Body of pancreas (tissue), 4 donors: ENCODE measurements at regions not wholly inside any gene's neighbourhood (a gene's known extent, or its start where the extent isn't known, plus 50 kb on each side); places are given as distances from the start of the nearest gene placed in this dataset.
"Not testable (repeated sequence)": the region's sequence is repeated elsewhere in the genome, so short reads cannot be mapped to it uniquely, and the experiment has no call there.

Experiments
- ATAC-seq: fragments of 150-250 bp; one replicate; pipeline ENCODE4 v1.9.1; 2016
- DNase-seq, 4 donors: peaks; one replicate each; pipeline ENCODE4 v3.0.0-alpha.2; 2019
- H3K27ac ChIP-seq, 4 donors: fragments of 200-600 bp; sonication (generic); 1 replicate in 3 of 4; 2 replicates in 1 of 4; pipeline versions ENCODE4 v1.5.1 to v1.6.1; 2016 to 2019; ENCODE audit warnings: mild to moderate bottlenecking in 1 of 4, mixed read lengths in 1 of 4, moderate library complexity in 1 of 4
- H3K27me3 ChIP-seq, 2 donors: fragments of 200-600 bp; sonication (generic); one replicate each; pipeline ENCODE4 v1.6.0; 2016; ENCODE audit warnings: mild to moderate bottlenecking in 1 of 2
- H3K36me3 ChIP-seq, 2 donors: fragments of 200-600 bp; sonication (generic); replicated peaks in 1 of 2; 2 replicates each; pipeline ENCODE4 v1.5.1; 2016; ENCODE audit warnings: low read depth in 2 of 2; ENCODE audit not compliant: insufficient read depth in 1 of 2
- H3K4me1 ChIP-seq: fragments of 200-600 bp; sonication (generic); one replicate; pipeline ENCODE4 v1.6.0; 2016
- H3K4me3 ChIP-seq, 2 donors: fragments of 200-600 bp; sonication (generic); 1 replicate in 1 of 2; 2 replicates in 1 of 2; pipeline ENCODE4 v1.5.1; 2016 to 2019
- H3K9me3 ChIP-seq, 3 donors: fragments of 200-600 bp; sonication (generic); 1 replicate in 2 of 3; 2 replicates in 1 of 3; pipeline ENCODE4 v1.5.1; 2016
- CTCF ChIP-seq, 7 experiments: fragments of 450-650 bp in 4 of 7; fragments of 200-600 bp in 3 of 7; sonication (generic) in 3 of 7; IDR thresholded peaks; one replicate each; pipeline ENCODE4 v1.5.1; 2016 to 2019; ENCODE audit warnings: antibody characterized with exemption in 7 of 7
- POLR2A ChIP-seq, 3 donors: fragments of 450-650 bp; IDR thresholded peaks; one replicate each; pipeline ENCODE4 v1.6.1; 2016; ENCODE audit warnings: antibody characterized with exemption in 3 of 3, mild to moderate bottlenecking in 2 of 3
- WGBS, 2 donors: methylation state at CpG; one replicate each; pipeline ENCODE4 v1.1.5; 2017; 5-methylcytosine and 5-hydroxymethylcytosine counted together
- intact Hi-C: fragments of 100-400 bp; cut with DNase I; formaldehyde crosslinking; loops from one replicate; pipeline ENCODE4 v1.15.1; 2023

- Histone ChIP-seq H3K4me1 (no peaks in the 10 kb centered on the region), H3K4me3 (no peak overlapping the region), H3K36me3 (no peaks in the 10 kb centered on the region), H3K27me3 (no peaks in the 10 kb centered on the region), H3K9me3 (no peaks in the 10 kb centered on the region), H3K27ac (no peak overlapping the region)
- WGBS, 2 donors = 72 to 76% methylated on average over 5 of the region's 5 CpGs
- DNase-seq (no peak), ATAC-seq (no peak)
- TF ChIP-seq CTCF (IDR thresholded peaks at IDR 0.05) = no peak
- TF ChIP-seq POLR2A (IDR thresholded peaks at IDR 0.05) = no peak
- intact Hi-C loops = no loop called here
These were observed 384.8 kb downstream of the PRELID2 start for GRCh38 chr5:145450286-145450885.

GRCh38 chr5:145449794-145450193 is 385.3 kb downstream of the PRELID2 start:
- WGBS, 2 donors = 70 to 77% methylated on average over 4 of the region's 4 CpGs
- Histone ChIP-seq H3K4me1 (no peaks in the 10 kb centered on the region), H3K36me3 (no peaks in the 10 kb centered on the region), H3K27ac (no peak overlapping the region), H3K9me3 (no peaks in the 10 kb centered on the region), H3K4me3 (no peak overlapping the region), H3K27me3 (no peaks in the 10 kb centered on the region)
- intact Hi-C loops = no loop called here
- no peak for TF ChIP-seq POLR2A (IDR thresholded peaks at IDR 0.05)
- TF ChIP-seq CTCF (IDR thresholded peaks at IDR 0.05) = no peak
- no peak for DNase-seq
- ATAC-seq = no peak

GRCh38 chr5:145446875-145447274 is 388.3 kb downstream of the PRELID2 start:
- H3K27ac ChIP-seq, H3K4me3 ChIP-seq, H3K9me3 ChIP-seq, H3K27me3 ChIP-seq, H3K4me1 ChIP-seq, ATAC-seq, intact Hi-C loops, DNase-seq, H3K36me3 ChIP-seq: not testable (repeated sequence)
- WGBS, 2 donors = 94% methylated on average over 3 of the region's 3 CpGs

GRCh38 chr5:145446412-145446811 is 388.7 kb downstream of the PRELID2 start:
- no peak for TF ChIP-seq CTCF (IDR thresholded peaks at IDR 0.05)
- no peak for TF ChIP-seq POLR2A (IDR thresholded peaks at IDR 0.05)
- DNase-seq (no peak), ATAC-seq (no peak)
- no peaks in the 10 kb centered on the region for H3K27me3 ChIP-seq
- H3K9me3 ChIP-seq = no peaks in the 10 kb centered on the region
- no peaks in the 10 kb centered on the region for H3K4me1 ChIP-seq
- intact Hi-C loops = no loop called here
- no peaks in the 10 kb centered on the region for H3K36me3 ChIP-seq
- H3K4me3 ChIP-seq = no peak overlapping the region
- no peak overlapping the region for H3K27ac ChIP-seq
- WGBS, 2 donors = 80 to 85% methylated on average over 5 of the region's 5 CpGs

GRCh38 chr5:145445027-145445426 is 390.1 kb downstream of the PRELID2 start:
- H3K4me3 ChIP-seq = no peak overlapping the region
- no peaks in the 10 kb centered on the region for H3K27me3 ChIP-seq
- intact Hi-C loops = no loop called here
- no peak for ATAC-seq
- H3K9me3 ChIP-seq = no peaks in the 10 kb centered on the region
- 85% methylated on average over 2 of the region's 2 CpGs for WGBS, 2 donors
- no peak overlapping the region for H3K27ac ChIP-seq
- no peaks in the 10 kb centered on the region for H3K4me1 ChIP-seq
- H3K36me3 ChIP-seq = no peaks in the 10 kb centered on the region
- DNase-seq = no peak
- no peak for TF ChIP-seq CTCF (IDR thresholded peaks at IDR 0.05)
- no peak for TF ChIP-seq POLR2A (IDR thresholded peaks at IDR 0.05)
